ENCODE measurements at regions not wholly inside any gene's neighbourhood (a gene's known extent, or its start where the extent isn't known, plus 50 kb on each side); places are given as distances from the start of the nearest gene placed in this dataset.

DNA sequence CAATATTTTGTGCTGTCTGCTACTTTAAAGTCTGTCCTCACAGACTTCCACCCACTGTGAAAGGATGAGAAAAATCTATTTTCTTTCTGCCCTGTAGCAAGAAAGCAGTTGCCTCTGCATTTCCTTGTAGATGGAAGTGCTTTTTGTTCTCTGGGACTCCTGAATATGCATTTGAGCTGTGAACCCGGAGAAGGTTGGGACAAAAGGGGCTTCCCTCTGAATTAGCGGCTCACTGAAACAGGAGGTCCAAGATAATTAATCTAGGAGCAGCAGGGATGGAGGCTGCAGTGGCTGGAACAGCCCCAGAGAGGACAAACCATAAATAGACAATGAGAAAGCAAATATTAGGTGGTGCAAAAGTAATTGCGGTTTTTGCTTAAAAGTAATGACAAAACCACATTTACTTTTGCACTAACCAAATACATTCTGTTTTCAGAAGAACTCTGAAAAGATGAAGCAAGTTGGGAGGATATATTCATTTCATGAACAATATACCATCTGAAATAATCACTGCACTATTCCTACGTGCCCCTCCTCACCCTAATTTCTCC is 143.4 kb upstream of the KBTBD8 start:
- DNase-seq (ENCODE audit: low read depth) = no peak

DNA sequence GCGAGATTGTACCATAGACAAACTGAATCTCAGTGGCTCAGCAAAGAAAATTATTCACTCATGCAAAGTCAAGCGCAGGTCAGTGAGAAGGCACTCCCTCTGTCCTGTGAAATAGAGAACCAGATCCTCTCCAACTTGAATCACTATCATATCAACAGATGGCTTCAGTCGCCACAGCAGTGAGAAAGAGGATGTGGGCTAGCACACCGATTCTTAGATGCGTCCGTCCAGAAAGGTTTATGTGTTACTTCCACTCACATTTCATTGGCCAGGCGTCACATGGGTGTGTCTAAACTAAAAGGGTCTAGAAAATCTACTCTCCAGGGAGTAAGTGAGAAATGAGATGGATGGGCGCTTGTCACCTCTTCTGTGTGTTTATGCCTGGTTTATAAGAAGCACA is 141.6 kb upstream of the KBTBD8 start:
- DNase-seq (ENCODE audit: low read depth) = no peak

GRCh38 chr3:66858656-66859381 is 139.3 kb upstream of the KBTBD8 start:
- no peak for DNase-seq (ENCODE audit: low read depth)

- no peak for DNase-seq (ENCODE audit: low read depth)
These were observed 137.3 kb upstream of the KBTBD8 start for GRCh38 chr3:66860771-66861170.

GRCh38 chr3:66863205-66864111 is 134.6 kb upstream of the KBTBD8 start:
- no peak for DNase-seq (ENCODE audit: low read depth)

DNA sequence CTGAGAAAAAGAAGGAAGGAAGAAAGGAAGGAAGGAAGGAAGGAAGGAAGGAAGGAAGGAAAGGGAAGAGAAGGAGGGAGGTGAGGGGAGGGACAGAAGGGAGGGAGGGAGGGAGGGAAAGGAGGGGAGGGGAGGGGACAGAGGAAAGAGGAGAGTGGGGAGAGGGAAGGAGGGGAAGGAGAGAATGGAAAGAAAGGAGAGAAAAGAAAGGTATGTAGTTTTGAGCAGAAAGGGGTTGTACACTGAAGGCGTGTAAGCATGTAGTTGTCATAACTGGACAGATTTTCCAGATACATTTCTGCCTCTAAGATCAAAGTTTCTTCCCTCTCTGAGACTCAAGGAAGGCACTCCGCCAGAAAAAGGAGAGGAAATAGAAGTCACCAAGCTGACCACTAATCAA is 113.4 kb upstream of the KBTBD8 start:
- no peak for DNase-seq (ENCODE audit: low read depth)

- no peak for DNase-seq (ENCODE audit: low read depth)
These were observed 112.6 kb upstream of the KBTBD8 start for GRCh38 chr3:66885326-66886000.

GRCh38 chr3:66889750-66890494 is 108.2 kb upstream of the KBTBD8 start:
- no peak for DNase-seq (ENCODE audit: low read depth)

- DNase-seq (ENCODE audit: low read depth) = no peak
These were observed 100.0 kb upstream of the KBTBD8 start for GRCh38 chr3:66898155-66898554.

DNA sequence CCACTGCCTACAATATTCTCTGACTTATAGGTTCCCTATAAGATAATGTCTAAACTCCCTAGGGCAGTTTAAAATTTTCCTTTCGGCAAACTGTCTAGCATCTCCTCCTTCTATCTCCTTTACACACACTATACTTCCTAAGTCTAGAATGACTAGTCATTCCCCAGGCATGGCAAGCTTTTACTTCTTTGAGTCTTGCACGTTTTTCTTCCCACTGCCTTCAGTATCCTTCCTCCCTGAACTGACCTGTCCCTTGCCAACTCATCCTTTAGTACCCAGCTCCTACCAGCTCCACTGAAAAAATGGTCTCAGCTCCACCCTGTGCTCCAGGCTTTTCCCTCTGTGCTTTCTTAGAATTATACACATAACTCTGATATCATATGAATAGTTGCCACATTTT is 93.8 kb upstream of the KBTBD8 start:
- DNase-seq (ENCODE audit: low read depth) = no peak

DNA sequence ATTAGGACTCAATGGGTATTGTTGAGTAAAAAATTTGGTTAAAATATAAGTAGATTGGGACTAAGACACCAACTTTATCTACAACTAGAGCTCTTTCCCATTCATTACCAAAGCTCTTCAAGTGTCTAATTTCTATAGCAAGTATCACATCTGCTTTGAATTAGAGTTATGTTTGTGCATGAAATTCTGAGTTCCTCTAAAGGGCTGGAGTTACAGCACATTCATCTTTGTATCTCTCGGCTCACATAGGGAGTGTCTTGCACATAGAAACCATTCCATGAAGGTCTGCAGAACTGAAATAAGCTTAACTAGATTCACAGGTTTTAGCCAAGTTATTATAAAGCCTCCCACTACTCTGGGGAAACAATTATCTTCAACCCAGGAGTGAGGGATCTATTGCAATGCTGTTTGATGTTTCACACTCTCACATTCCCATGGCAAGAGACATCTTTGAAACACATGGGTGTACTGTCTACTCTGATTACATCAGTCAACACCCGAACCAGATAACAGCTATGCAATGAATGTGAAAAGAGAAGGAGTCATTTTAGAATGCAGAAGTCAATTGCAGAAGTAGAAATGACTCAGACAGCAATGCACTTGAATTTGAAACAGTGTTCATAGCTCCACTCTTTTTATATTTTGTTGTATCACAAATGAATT is 93.1 kb upstream of the KBTBD8 start:
- DNase-seq (ENCODE audit: low read depth) = no peak

DNA sequence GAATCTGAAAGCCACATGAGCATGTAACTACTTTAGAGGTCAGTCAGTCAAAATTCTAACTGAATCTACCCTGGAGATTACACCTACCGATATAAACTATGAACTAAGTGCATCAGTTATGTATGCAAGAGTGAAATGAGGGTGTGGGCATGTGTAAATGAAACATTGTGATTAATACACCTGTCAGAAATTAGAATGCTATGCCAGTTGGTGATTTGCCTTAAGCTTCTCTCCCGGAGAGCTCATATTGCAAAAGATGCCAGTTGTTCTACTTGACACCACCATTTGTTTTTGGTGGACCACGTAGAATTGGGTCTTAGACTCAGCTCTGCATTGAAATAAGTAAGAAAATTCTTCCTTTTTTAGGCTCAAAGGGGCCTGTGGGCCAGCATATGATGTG is 91.0 kb upstream of the KBTBD8 start:
- no peak for DNase-seq (ENCODE audit: low read depth)

GRCh38 chr3:66910266-66911055 is 87.6 kb upstream of the KBTBD8 start:
- no peak for DNase-seq (ENCODE audit: low read depth)

GRCh38 chr3:66912306-66912705 is 85.8 kb upstream of the KBTBD8 start:
- DNase-seq (ENCODE audit: low read depth) = no peak

DNA sequence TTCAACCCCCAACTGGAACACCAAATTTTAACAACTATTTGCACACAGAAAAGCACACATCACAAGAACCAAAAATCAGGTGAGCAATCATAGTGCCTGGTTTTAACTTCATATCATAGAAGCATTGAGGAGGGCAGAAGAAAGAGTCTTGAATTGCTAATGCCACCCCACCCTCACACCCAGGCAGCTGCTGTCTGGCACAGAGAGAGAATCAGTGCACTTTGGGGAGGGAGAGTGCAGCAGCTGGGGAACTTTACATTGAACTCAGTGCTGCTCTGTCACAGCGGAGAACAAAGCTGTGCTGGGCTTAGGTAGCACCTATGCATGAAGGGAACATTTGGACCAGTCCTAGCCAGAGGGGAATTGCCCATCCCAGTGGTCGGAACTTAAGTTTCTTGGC is 76.0 kb upstream of the KBTBD8 start:
- DNase-seq (ENCODE audit: low read depth) = no peak

GRCh38 chr3:66923969-66924368 is 74.1 kb upstream of the KBTBD8 start:
- no peak for DNase-seq (ENCODE audit: low read depth)

DNA sequence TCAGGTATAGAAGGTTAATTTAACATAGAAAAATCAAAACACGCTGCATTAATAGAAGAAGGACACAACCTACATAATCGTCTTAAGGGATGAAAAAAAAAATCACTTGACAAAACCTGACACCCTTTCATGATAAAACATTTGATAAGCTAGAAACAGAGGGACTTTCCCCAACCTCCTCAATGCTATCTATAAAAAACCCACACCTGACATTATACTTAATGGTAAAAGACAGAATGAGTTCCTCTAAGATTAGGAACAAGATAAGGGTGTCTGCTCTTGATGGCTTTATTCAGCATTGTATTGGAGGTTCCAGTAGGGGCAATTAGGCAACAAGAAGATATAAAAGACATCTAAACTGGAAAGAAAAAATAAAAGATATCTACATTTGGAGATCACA is 69.9 kb upstream of the KBTBD8 start:
- no peak for DNase-seq (ENCODE audit: low read depth)

GRCh38 chr3:66931291-66931690 is 66.8 kb upstream of the KBTBD8 start:
- DNase-seq (ENCODE audit: low read depth) = no peak

- no peak for DNase-seq (ENCODE audit: low read depth)
These were observed 66.4 kb upstream of the KBTBD8 start for GRCh38 chr3:66931699-66932098.

- no peak for DNase-seq (ENCODE audit: low read depth)
These were observed 64.9 kb upstream of the KBTBD8 start for GRCh38 chr3:66933233-66933632.

Data from activated T-cell treated with anti-CD3 and anti-CD28 coated beads for 24 hours (primary cell).